ENCODE measurements at regions not wholly inside any gene's neighbourhood (a gene's known extent, or its start where the extent isn't known, plus 50 kb on each side); places are given as distances from the start of the nearest gene placed in this dataset.

DNA sequence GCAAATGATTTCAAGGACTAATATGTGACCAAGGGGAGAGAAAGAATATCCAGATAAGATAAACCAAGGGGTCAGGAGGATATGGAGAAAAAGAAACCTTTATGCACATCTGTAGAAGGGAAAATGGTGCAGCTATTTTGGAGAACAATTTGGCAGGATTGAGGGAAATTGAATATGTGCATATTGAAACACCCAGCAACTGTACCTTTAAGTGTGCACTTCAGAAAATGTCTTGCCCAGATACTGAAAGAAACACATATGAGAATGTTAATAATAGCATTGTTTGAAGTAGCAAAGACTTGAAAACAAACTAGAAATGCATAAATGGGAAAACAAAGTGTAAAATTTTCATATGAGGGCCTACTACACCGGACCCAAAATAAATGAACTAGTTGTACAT lies 599.6 kb downstream of the PSAT1 start:
- FAIRE-seq (no peak), DNase-seq (ENCODE audit: insufficient read length, low spot score) (no peak)
- TF ChIP-seq, protein P1, sequence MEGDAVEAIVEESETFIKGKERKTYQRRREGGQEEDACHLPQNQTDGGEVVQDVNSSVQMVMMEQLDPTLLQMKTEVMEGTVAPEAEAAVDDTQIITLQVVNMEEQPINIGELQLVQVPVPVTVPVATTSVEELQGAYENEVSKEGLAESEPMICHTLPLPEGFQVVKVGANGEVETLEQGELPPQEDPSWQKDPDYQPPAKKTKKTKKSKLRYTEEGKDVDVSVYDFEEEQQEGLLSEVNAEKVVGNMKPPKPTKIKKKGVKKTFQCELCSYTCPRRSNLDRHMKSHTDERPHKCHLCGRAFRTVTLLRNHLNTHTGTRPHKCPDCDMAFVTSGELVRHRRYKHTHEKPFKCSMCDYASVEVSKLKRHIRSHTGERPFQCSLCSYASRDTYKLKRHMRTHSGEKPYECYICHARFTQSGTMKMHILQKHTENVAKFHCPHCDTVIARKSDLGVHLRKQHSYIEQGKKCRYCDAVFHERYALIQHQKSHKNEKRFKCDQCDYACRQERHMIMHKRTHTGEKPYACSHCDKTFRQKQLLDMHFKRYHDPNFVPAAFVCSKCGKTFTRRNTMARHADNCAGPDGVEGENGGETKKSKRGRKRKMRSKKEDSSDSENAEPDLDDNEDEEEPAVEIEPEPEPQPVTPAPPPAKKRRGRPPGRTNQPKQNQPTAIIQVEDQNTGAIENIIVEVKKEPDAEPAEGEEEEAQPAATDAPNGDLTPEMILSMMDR (IDR thresholded peaks at IDR 0.05; ENCODE audit: insufficient read depth, missing control alignments), result no peak

DNA sequence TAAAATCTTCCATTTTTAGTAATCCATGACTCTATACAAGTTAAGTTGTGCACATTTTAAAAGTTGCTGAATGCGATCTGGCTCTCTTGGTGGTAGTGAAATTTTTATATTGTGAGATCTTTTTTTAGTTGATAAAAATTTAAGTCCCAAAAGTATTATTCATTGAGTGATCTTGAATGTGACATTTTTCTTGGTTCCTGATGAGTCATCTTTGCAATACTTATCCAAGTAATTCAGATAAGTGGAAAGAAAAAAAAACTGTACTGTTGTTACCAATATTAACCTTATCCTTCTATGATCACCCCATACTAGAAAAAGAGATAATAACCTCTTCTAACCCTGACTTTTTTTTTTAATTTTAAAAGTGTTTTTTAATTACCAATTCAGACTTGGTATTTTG lies 601.3 kb downstream of the PSAT1 start:
- TF ChIP-seq, protein P1 (IDR thresholded peaks at IDR 0.05; ENCODE audit: insufficient read depth, missing control alignments), result no peak
- no peak for FAIRE-seq

DNA sequence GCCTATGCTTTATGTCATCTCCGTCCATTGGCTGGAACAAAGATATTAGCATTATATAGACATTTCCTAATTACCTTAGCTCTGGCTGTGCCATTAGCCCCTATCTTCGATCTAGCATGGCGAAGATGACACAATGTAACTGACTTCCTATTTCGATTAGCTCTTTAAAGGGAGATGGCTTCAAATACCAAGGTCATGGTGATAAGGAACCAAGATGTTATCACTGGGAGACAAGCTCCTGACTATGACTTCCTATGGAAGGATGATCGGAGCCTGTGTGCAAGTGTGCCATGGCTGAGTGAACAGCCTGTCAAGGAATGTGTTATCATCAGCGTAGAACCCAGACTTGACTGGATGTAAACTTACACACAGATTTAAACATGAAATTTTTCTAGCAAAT lies 602.1 kb downstream of the PSAT1 start:
- TF ChIP-seq, protein P1 (IDR thresholded peaks at IDR 0.05; ENCODE audit: insufficient read depth, missing control alignments), result no peak
- FAIRE-seq, result no peak
- DNase-seq (ENCODE audit: insufficient read length, low spot score), result no peak

More for the DNA sequence above, 601.3 kb downstream of the PSAT1 start:
- DNase-seq (ENCODE audit: insufficient read length, low spot score), result no peak

DNA sequence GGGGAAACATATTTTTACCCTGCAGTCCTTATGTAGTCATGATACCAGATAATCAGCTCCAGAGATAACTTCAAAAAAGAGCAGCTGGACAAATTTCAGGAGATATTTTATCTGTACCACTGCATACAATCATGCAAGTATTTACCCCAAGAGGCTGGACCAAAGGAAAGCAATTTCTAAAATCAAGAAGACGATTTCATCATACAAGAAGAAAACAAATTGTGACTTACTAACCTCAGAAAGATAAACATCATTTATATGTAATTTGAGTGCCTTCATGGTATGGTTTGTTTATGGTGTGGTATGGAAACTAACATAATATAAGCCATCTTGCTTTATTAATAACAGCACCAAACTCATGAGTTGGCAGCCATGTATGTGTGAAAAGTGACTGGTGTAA lies 603.6 kb downstream of the PSAT1 start:
- TF ChIP-seq, protein P1 (IDR thresholded peaks at IDR 0.05; ENCODE audit: insufficient read depth, missing control alignments), result no peak
- DNase-seq (ENCODE audit: insufficient read length, low spot score) (no peak), FAIRE-seq (no peak)

DNA sequence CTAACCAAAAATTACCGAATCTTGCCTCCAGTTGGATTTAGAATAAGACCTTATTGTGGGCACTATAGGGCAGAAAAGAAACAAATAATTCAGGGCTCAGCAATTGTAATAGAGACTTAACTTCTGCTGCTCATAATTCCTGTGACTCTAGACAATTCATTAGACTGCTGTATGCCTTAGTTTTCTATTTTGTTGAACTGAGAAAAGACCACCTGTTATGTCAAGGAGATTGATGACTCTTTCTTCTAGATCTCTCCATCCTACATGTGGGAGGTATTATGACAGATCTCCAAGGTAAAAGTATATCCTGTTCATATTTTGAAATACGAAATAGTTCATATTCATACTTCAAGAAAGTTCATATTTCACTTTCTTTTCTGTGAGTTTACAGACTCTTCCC lies 605.1 kb downstream of the PSAT1 start:
- DNase-seq (ENCODE audit: insufficient read length, low spot score) (no peak), FAIRE-seq (no peak)
- TF ChIP-seq, protein P1 (IDR thresholded peaks at IDR 0.05; ENCODE audit: insufficient read depth, missing control alignments), result no peak

DNA sequence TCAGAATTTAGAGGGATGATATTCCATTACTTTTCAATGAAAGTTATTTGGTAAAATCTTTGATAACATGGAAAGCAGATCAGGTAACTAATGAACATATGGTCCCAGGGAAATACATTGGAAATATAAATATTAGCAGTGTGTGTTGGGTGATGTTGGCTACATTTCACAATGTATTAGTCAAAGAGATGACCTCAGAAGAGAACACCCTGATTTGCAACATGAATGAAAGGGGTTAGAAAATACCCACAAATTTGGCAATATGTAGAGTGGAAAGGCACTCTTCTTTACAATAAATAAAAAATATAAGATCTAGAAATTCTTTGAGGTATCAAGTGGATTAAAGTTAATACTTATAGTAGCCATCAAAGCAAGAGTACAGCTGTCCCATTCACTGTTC lies 606.7 kb downstream of the PSAT1 start:
- DNase-seq (ENCODE audit: insufficient read length, low spot score) (no peak), FAIRE-seq (no peak)
- TF ChIP-seq, protein P1 (IDR thresholded peaks at IDR 0.05; ENCODE audit: insufficient read depth, missing control alignments), result no peak

DNA sequence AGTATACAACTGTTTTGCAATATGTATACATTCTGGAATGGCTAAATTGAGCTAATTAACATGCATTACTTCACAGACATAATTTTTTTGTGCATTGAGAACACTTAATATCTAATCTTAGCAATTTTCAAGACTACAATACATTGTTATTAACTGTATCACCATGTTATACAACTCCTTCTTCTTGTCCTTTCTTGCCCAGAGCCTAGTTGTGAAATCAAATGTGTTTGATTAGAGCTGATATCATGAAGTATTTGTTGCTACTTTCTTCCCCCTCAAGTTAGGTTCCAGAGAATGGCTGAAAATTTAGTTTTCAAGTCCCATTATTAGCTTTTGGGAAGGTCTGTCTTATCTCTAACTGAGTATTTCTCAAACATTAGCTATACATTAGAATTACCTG lies 607.8 kb downstream of the PSAT1 start:
- FAIRE-seq (no peak), DNase-seq (ENCODE audit: insufficient read length, low spot score) (no peak)
- TF ChIP-seq, protein P1 (IDR thresholded peaks at IDR 0.05; ENCODE audit: insufficient read depth, missing control alignments), result no peak

Data from D721Med (cell line).